HCT116 (cell line): ENCODE measurements at regions not wholly inside any gene's neighbourhood (a gene's known extent, or its start where the extent isn't known, plus 50 kb on each side); places are given as distances from the start of the nearest gene placed in this dataset.

ENCODE experiments used
- ATAC-seq: fragments of 200-7000 bp; cut with Tn5 transposase; 2 replicates; pipeline ENCODE4 v1.9.1; 2020; ENCODE audit warnings: mild to moderate bottlenecking, moderate library complexity
- BruUV-seq: library from RNA; stranded (reverse); fragments of 400-500 nt; replicated peaks from 2 replicates; lab custom pipeline; 2021; lab: Mats Ljungman, UMichigan
- CTCF ChIA-PET: fragments of 300-600 bp; sonication (Branson Sonifier 250); formaldehyde crosslinking; loops from one replicate; lab custom pipeline; 2021; ENCODE audit warnings: antibody characterized with exemption; lab: Charles Lee
- POLR2A ChIA-PET: fragments of 300-600, 350-600 bp; sonication (Branson Sonifier 250); formaldehyde crosslinking; loops from one replicate; lab custom pipeline; 2021; ENCODE audit warnings: antibody characterized with exemption; lab: Charles Lee
- RAD21 ChIA-PET, 2 experiments: fragments of 300-600 bp; sonication (Branson Sonifier 250); formaldehyde crosslinking; loops; one replicate each; lab custom pipeline; 2023; ENCODE audit warnings: low total read pairs in 2 of 2; ENCODE audit not compliant: uncharacterized antibody in 2 of 2, unreplicated experiment in 2 of 2, low non-redundant PET in 1 of 2; lab: Charles Lee
- DNase-seq: peaks from one replicate; pipeline ENCODE4 v3.0.0-alpha.2; 2010; ENCODE audit warnings: low read depth, low spot score
- H2AFZ ChIP-seq: fragments of 200-600 bp; shearing (Covaris generic), sonication (generic); 2 replicates; pipeline ENCODE4 v1.6.1; 2017; ENCODE audit warnings: low read depth, mixed run types, mixed read lengths, antibody characterized with exemption, low read length; ENCODE audit not compliant: poor library complexity, severe bottlenecking
- H3K27ac ChIP-seq: 2 replicates; pipeline ENCODE4 v1.5.1; 2012; ENCODE audit warnings: low read depth, low read length
- H3K27me3 ChIP-seq: fragments of 200-600 bp; sonication (generic); 2 replicates; pipeline ENCODE4 v1.6.1; 2016; ENCODE audit warnings: mixed run types, low read length, mixed read lengths; ENCODE audit not compliant: insufficient read depth
- H3K36me3 ChIP-seq, 2 experiments: fragments of 200-500 bp in 1 of 2; fragments of 200-600 bp in 1 of 2; sonication (Bioruptor generic) in 1 of 2; sonication (generic) in 1 of 2; 2 replicates each; pipeline versions ENCODE4 v1.5.1 to v1.6.1; 2014 to 2016; ENCODE audit warnings: low read length in 2 of 2, inconsistent platforms in 1 of 2, mixed read lengths in 1 of 2, mixed run types in 1 of 2; ENCODE audit not compliant: insufficient read depth in 2 of 2, control insufficient read depth in 1 of 2
- H3K4me1 ChIP-seq, 2 experiments: fragments of 200-600 bp in 1 of 2; sonication (generic) in 1 of 2; 2 replicates each; pipeline versions ENCODE4 v1.5.1 to v1.6.1; 2012 to 2017; ENCODE audit warnings: low read length in 2 of 2, inconsistent platforms in 1 of 2, mild to moderate bottlenecking in 1 of 2, mixed read lengths in 1 of 2, mixed run types in 1 of 2, moderate library complexity in 1 of 2; ENCODE audit not compliant: insufficient read depth in 2 of 2, control insufficient read depth in 1 of 2
- H3K4me2 ChIP-seq: fragments of 200-600 bp; sonication (generic); 2 replicates; pipeline ENCODE4 v1.6.1; 2017; ENCODE audit warnings: mixed run types, low read length, mixed read lengths
- H3K4me3 ChIP-seq, 2 experiments: fragments of 200-600 bp in 1 of 2; sonication (generic) in 1 of 2; replicated peaks in 1 of 2; 2 replicates each; pipeline ENCODE4 v1.5.1; 2011 to 2016; ENCODE audit warnings: low read length in 2 of 2, control low read depth in 1 of 2, low read depth in 1 of 2, mild to moderate bottlenecking in 1 of 2, mixed read lengths in 1 of 2, mixed run types in 1 of 2
- H3K79me2 ChIP-seq: fragments of 200-600 bp; sonication (generic); 2 replicates; pipeline ENCODE4 v1.6.1; 2017; ENCODE audit warnings: mild to moderate bottlenecking, mixed run types, low read length, moderate library complexity, mixed read lengths; ENCODE audit not compliant: insufficient read depth
- H3K9ac ChIP-seq: fragments of 200-600 bp; sonication (generic); 2 replicates; pipeline ENCODE4 v1.6.1; 2016; ENCODE audit warnings: low read length, mixed read lengths
- H3K9me2 ChIP-seq: fragments of 200-600 bp; sonication (generic), shearing (Covaris generic); 2 replicates; pipeline ENCODE4 v1.6.1; 2017; ENCODE audit warnings: mixed run types, mild to moderate bottlenecking, moderate library complexity; ENCODE audit not compliant: insufficient read depth
- H3K9me3 ChIP-seq, 2 experiments: fragments of 200-500 bp in 1 of 2; fragments of 200-600 bp in 1 of 2; sonication (Bioruptor generic) in 1 of 2; sonication (generic) in 1 of 2; 2 replicates each; pipeline ENCODE4 v1.6.1; 2014 to 2017; ENCODE audit warnings: low read length in 2 of 2, mixed read lengths in 2 of 2, inconsistent platforms in 1 of 2, low read depth in 1 of 2, mild to moderate bottlenecking in 1 of 2, mixed run types in 1 of 2, moderate library complexity in 1 of 2; ENCODE audit not compliant: control insufficient read depth in 1 of 2, insufficient read depth in 1 of 2
- H4K20me1 ChIP-seq: fragments of 200-600 bp; sonication (generic), shearing (Covaris generic); 2 replicates; pipeline ENCODE4 v1.6.1; 2017; ENCODE audit warnings: mixed run types, mild to moderate bottlenecking, moderate library complexity; ENCODE audit not compliant: insufficient read depth
- ELF1 ChIP-seq: IDR thresholded peaks from 2 replicates; pipeline ENCODE4 v1.6.1; 2012; ENCODE audit warnings: low read depth, borderline replicate concordance
- SRF ChIP-seq: IDR thresholded peaks from 2 replicates; pipeline ENCODE4 v1.6.1; 2012; ENCODE audit warnings: low read depth
- intact Hi-C: fragments of 100-400 bp; cut with micrococcal nuclease; formaldehyde crosslinking; loops from 2 replicates; pipeline ENCODE4 v1.10.0; 2022
- TF ChIP-seq, protein P1 (sequence below), 3 experiments: fragments of 200-600 bp in 1 of 3; sonication (generic) in 1 of 3; IDR thresholded peaks in 2 of 3; conservative IDR thresholded peaks in 1 of 3; 2 replicates each; pipeline ENCODE4 v1.5.1; 2012 to 2017; ENCODE audit warnings: low read depth in 2 of 3, low read length in 2 of 3, antibody characterized with exemption in 1 of 3, borderline replicate concordance in 1 of 3, control low read depth in 1 of 3, mild to moderate bottlenecking in 1 of 3, mixed read lengths in 1 of 3, mixed run types in 1 of 3, moderate library complexity in 1 of 3; ENCODE audit not compliant: insufficient read depth in 1 of 3

DNA sequence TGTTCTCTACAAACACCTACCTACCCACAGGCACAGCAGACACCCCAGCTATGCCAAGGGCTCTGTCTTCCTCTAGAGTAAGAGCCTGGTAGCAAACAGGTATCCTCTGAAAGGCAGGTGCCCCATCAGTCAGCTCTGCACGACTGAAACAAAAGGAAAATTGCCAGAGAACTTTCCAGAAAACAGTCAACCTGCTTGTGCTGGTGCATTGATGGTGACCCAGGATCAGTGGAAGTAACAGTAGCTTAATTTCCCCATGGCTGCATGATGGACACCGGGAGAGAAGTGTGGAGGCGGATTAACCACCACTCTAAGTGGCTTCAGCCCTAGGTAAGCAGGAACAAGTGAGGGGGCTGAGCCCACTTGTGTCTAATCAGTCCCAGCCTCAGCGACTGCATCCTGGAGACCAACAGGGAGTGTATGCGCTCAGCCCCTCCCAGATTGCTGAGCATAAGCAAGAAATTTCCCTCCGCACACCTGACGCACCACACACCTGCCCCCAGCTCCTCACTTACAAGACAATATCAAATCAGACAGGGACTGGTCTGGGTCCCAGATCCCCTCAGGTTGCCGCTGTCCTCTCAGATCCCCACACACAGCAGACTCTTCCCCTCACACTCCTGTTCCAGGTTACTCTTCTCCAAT is 70.7 kb upstream of the IGLL5 start:
- ChIA-PET CTCF (interaction anchor here (1.6 kb wide), 1 partner anchor 67 kb away, joined by 4 read pairs; no protein-coding TSS in a partner anchor), POLR2A (no interaction called here)
- Histone ChIP-seq H3K4me2 (no peak overlapping the region), H3K4me3 (no peak overlapping the region), H3K27ac (no peak overlapping the region), H3K9ac (no peak overlapping the region), H3K9me2 (no peaks in the 10 kb centered on the region)
- BruUV-seq, result no TSS peak
- no peak for DNase-seq
- TF ChIP-seq ELF1 (no peak), SRF (no peak)
- TF ChIP-seq, all 23 proteins: peak for 0
- intact Hi-C loops, result no loop called here
- H3K36me3 ChIP-seq, result no peaks in the 10 kb centered on the region
- H2AFZ ChIP-seq, result no peak overlapping the region
- no peaks in the 10 kb centered on the region for H3K79me2 ChIP-seq
- no peaks in the 10 kb centered on the region for H4K20me1 ChIP-seq
- no peaks in the 10 kb centered on the region for H3K27me3 ChIP-seq
- RAD21 ChIA-PET, result no interaction called here
- H3K9me3 ChIP-seq, result no peaks in the 10 kb centered on the region
- no peaks in the 10 kb centered on the region for H3K4me1 ChIP-seq
- no peak for ATAC-seq

DNA sequence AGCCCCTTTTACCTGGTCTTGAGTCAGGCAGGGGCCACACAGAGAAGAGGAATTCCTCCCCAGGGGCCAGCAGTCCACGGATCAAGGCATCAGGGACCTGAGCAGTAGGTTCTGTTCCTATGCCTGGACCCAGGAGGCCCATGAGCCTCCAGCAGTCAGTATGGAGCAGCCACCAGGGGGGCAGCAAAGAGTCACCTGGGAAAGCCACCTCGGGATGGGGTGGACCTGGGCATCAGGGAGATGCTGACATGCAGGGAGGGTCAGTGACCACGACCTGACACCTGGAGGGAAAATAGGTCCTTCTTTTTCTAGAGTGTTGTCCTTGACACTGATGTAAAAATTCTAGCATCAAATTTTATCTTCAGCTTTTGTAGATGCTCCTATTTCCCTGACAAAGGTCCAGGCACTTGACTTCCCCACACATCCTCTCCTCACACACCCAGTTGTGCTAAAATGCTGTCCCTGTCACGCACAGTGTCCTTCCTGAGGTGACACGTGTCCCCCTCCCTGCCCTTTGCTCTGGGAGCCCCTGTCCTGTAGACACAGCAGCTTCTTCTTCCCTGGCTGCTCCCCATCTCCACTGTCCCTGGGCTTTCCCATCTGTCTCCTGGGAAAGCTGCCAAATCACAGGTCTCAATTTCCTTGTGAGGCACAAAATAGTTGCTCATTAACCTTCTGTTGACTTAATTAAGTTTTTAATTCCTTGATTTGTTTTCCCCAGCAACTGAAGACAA is 70.0 kb upstream of the IGLL5 start:
- Histone ChIP-seq H3K27me3 (no peaks in the 10 kb centered on the region), H3K79me2 (no peaks in the 10 kb centered on the region), H3K9me3 (no peaks in the 10 kb centered on the region), H3K27ac (no peak overlapping the region), H2AFZ (no peak overlapping the region), H3K36me3 (no peaks in the 10 kb centered on the region), H3K4me1 (no peaks in the 10 kb centered on the region), H3K9ac (no peak overlapping the region), H3K4me3 (no peak overlapping the region), H4K20me1 (no peaks in the 10 kb centered on the region), H3K9me2 (no peaks in the 10 kb centered on the region), H3K4me2 (no peak overlapping the region)
- ATAC-seq, result peak; percentile 76
- RAD21 ChIA-PET, result no interaction called here
- BruUV-seq, result no TSS peak
- intact Hi-C loops, result no loop called here
- DNase-seq, result no peak
- POLR2A ChIA-PET, result no interaction called here
- no peak for TF ChIP-seq ELF1
- TF ChIP-seq, protein P1, sequence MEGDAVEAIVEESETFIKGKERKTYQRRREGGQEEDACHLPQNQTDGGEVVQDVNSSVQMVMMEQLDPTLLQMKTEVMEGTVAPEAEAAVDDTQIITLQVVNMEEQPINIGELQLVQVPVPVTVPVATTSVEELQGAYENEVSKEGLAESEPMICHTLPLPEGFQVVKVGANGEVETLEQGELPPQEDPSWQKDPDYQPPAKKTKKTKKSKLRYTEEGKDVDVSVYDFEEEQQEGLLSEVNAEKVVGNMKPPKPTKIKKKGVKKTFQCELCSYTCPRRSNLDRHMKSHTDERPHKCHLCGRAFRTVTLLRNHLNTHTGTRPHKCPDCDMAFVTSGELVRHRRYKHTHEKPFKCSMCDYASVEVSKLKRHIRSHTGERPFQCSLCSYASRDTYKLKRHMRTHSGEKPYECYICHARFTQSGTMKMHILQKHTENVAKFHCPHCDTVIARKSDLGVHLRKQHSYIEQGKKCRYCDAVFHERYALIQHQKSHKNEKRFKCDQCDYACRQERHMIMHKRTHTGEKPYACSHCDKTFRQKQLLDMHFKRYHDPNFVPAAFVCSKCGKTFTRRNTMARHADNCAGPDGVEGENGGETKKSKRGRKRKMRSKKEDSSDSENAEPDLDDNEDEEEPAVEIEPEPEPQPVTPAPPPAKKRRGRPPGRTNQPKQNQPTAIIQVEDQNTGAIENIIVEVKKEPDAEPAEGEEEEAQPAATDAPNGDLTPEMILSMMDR (IDR thresholded peaks at IDR 0.05 in 2 of 3, conservative IDR thresholded peaks at IDR 0.05 in 1 of 3; ENCODE audit: borderline replicate concordance in 1 of 3, insufficient read depth in 1 of 3, low read depth in 2 of 3, low read length in 2 of 3), result peak in 2 of 3 experiments; percentile 41 to 49; a peak in 4 of 6 replicates
- CTCF ChIA-PET, result interaction anchor here (1.6 kb wide), 1 partner anchor 8 kb away, joined by 9 read pairs; no protein-coding TSS in a partner anchor
